ENCODE measurements at regions not wholly inside any gene's neighbourhood (a gene's known extent, or its start where the extent isn't known, plus 50 kb on each side); places are given as distances from the start of the nearest gene placed in this dataset.

DNA sequence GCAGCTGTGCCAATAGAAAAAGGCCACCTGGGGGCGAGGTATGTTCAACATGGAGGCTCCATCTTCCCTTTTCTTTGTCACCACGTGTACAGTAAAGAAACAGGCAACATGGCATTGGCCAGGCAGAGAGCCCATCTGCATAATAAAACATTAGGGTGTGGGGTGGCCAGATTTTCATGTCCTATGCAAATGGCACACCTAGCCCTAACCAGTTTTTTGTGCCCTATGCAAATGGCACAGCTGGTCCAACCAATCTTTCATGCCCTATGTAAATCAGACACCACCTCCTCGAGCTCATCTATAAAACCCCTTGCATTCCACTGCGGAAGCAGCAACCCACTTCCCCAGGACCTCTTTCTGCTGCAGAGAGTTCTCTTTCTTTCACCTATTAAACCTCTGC lies 149.1 kb upstream of the RGS6 start:
- no peaks in the 10 kb centered on the region for H3K27me3 ChIP-seq
- H3K4me1 ChIP-seq, result peaks cover 0 to 12% (median 3%) of the 10 kb centered on the region in 4 donors
- H3K27ac ChIP-seq, result no peak overlapping the region
- no peaks in the 10 kb centered on the region for H3K36me3 ChIP-seq
- in situ Hi-C loops (cut with MboI; ENCODE audit: low pct_ligation_motif_present in 1 of 4, low pct_unique_long_range_greater_than_20kb in 1 of 4, low sequenced_read_pairs in 3 of 4), result no loop called here
- WGBS, 2 donors (ENCODE audit: low coverage in 1 of 2), result 50 to 56% methylated on average over 3 to 4 of the region's 4 CpGs
- no peak overlapping the region for H3K4me3 ChIP-seq
- H3K9me3 ChIP-seq, result no peaks in the 10 kb centered on the region
- TF ChIP-seq EP300 (IDR thresholded peaks at IDR 0.05; ENCODE audit: low read depth) (no peak), POLR2A (IDR thresholded peaks at IDR 0.05) (no peak), POLR2AphosphoS5 (IDR thresholded peaks at IDR 0.05) (no peak)
- TF ChIP-seq, protein P1, sequence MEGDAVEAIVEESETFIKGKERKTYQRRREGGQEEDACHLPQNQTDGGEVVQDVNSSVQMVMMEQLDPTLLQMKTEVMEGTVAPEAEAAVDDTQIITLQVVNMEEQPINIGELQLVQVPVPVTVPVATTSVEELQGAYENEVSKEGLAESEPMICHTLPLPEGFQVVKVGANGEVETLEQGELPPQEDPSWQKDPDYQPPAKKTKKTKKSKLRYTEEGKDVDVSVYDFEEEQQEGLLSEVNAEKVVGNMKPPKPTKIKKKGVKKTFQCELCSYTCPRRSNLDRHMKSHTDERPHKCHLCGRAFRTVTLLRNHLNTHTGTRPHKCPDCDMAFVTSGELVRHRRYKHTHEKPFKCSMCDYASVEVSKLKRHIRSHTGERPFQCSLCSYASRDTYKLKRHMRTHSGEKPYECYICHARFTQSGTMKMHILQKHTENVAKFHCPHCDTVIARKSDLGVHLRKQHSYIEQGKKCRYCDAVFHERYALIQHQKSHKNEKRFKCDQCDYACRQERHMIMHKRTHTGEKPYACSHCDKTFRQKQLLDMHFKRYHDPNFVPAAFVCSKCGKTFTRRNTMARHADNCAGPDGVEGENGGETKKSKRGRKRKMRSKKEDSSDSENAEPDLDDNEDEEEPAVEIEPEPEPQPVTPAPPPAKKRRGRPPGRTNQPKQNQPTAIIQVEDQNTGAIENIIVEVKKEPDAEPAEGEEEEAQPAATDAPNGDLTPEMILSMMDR (IDR thresholded peaks at IDR 0.05), result no peak
- DNase-seq, result no peak
- intact Hi-C loops (cut with DNase I; ENCODE audit: low total_unique reads), result no loop called here

DNA sequence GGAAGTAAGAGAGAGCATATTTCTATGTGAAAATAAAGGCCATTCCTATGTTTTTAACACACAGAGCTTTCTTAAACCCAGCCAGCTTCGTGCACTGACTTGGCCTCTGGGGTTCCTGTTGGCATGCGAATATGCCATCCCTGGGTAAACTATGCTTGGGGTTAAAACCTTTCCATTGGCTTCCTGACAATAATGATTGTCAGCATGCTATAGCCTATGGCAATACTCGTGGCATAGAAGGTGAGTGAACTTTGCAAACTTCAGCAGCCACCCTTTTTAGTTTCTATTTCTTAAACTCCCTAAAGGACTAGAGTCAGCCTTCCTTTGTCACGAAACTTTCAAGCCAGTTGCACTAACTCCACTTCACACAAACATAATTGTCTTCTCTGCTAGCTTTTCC lies 148.4 kb upstream of the RGS6 start:
- Histone ChIP-seq H3K4me1 (peaks cover 0 to 12% (median 3%) of the 10 kb centered on the region in 4 donors), H3K27me3 (no peaks in the 10 kb centered on the region), H3K9me3 (no peaks in the 10 kb centered on the region), H3K36me3 (no peaks in the 10 kb centered on the region), H3K4me3 (no peak overlapping the region), H3K27ac (no peak overlapping the region)
- 80 to 83% methylated on average over 4 of the region's 4 CpGs for WGBS, 2 donors (ENCODE audit: low coverage in 1 of 2)
- in situ Hi-C loops (cut with MboI; ENCODE audit: low pct_ligation_motif_present in 1 of 4, low pct_unique_long_range_greater_than_20kb in 1 of 4, low sequenced_read_pairs in 3 of 4), result no loop called here
- intact Hi-C loops (cut with DNase I; ENCODE audit: low total_unique reads), result no loop called here
- TF ChIP-seq POLR2A (IDR thresholded peaks at IDR 0.05), result no peak
- TF ChIP-seq, protein P1 (IDR thresholded peaks at IDR 0.05), result no peak
- no peak for TF ChIP-seq EP300 (IDR thresholded peaks at IDR 0.05; ENCODE audit: low read depth)
- TF ChIP-seq POLR2AphosphoS5 (IDR thresholded peaks at IDR 0.05), result no peak
- DNase-seq, result no peak

DNA sequence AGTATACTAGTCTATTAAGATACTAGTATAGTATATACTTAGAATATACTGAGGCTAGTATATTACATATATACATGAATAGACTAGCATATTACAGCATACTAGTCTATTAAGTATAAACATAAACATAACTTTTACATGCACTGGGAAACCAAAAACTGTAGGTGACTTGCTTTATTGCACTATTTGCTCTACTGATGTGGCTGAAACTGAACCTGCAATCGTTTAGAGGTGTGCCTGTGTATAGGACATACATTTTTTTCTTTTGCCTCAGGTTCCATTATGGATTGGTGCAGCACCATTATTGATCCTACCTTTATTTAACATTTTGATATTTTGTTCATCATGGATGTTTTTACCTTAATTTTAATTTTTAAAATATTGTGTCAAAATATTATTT lies 143.2 kb upstream of the RGS6 start:
- no peaks in the 10 kb centered on the region for H3K4me1 ChIP-seq
- no peaks in the 10 kb centered on the region for H3K27me3 ChIP-seq
- no peak overlapping the region for H3K4me3 ChIP-seq
- H3K36me3 ChIP-seq, result no peaks in the 10 kb centered on the region
- no peak for TF ChIP-seq EP300 (IDR thresholded peaks at IDR 0.05; ENCODE audit: low read depth)
- TF ChIP-seq, protein P1 (IDR thresholded peaks at IDR 0.05), result no peak
- TF ChIP-seq POLR2A (IDR thresholded peaks at IDR 0.05), result no peak
- no peak for TF ChIP-seq POLR2AphosphoS5 (IDR thresholded peaks at IDR 0.05)
- no peak overlapping the region for H3K27ac ChIP-seq
- intact Hi-C loops (cut with DNase I; ENCODE audit: low total_unique reads) (no loop called here), in situ Hi-C loops (cut with MboI; ENCODE audit: low pct_ligation_motif_present in 1 of 4, low pct_unique_long_range_greater_than_20kb in 1 of 4, low sequenced_read_pairs in 3 of 4) (no loop called here)
- 52 to 71% methylated on average over 1 of the region's 1 CpG for WGBS, 2 donors (ENCODE audit: low coverage in 1 of 2)
- DNase-seq, result no peak
- peaks cover 0 to 6% of the 10 kb centered on the region in 2 donors for H3K9me3 ChIP-seq

GRCh38 chr14:71799841-71800240 lies 132.4 kb upstream of the RGS6 start:
- Histone ChIP-seq H3K36me3 (no peaks in the 10 kb centered on the region), H3K4me3 (no peak overlapping the region), H3K4me1 (no peaks in the 10 kb centered on the region), H3K27ac (no peak overlapping the region), H3K27me3 (peaks cover 2% of the 10 kb centered on the region), H3K9me3 (no peaks in the 10 kb centered on the region)
- no peak for DNase-seq
- intact Hi-C loops (cut with DNase I; ENCODE audit: low total_unique reads), result no loop called here
- WGBS, 2 donors (ENCODE audit: low coverage in 1 of 2), result 55 to 72% methylated on average over 1 of the region's 1 CpG
- in situ Hi-C loops (cut with MboI; ENCODE audit: low pct_ligation_motif_present in 1 of 4, low pct_unique_long_range_greater_than_20kb in 1 of 4, low sequenced_read_pairs in 3 of 4), result no loop called here
- TF ChIP-seq, protein P1 (IDR thresholded peaks at IDR 0.05), result no peak
- TF ChIP-seq POLR2A (IDR thresholded peaks at IDR 0.05) (no peak), POLR2AphosphoS5 (IDR thresholded peaks at IDR 0.05) (no peak), EP300 (IDR thresholded peaks at IDR 0.05; ENCODE audit: low read depth) (no peak)

All from transverse colon (tissue), 4 donors.